Cardiac muscle cell (in vitro differentiated cells and primary cell): ENCODE measurements at regions not wholly inside any gene's neighbourhood (a gene's known extent, or its start where the extent isn't known, plus 50 kb on each side); places are given as distances from the start of the nearest gene placed in this dataset.

Source experiments
- DNase-seq, 2 donors: peaks; one replicate each; pipeline versions ENCODE4 v3.0.0 to v3.0.0-alpha.2; 2010 to 2017; ENCODE audit warnings: low read depth in 1 of 2, low spot score in 1 of 2
- H3K27ac ChIP-seq: fragments of 200-600 bp; sonication (generic); 2 replicates; pipeline ENCODE4 v1.5.1; 2016
- H3K27me3 ChIP-seq: fragments of 200-600 bp; sonication (generic); 2 replicates; pipeline ENCODE4 v1.6.0; 2016; ENCODE audit warnings: control low read depth
- H3K36me3 ChIP-seq: fragments of 200-600 bp; sonication (generic); 2 replicates; pipeline ENCODE4 v1.5.1; 2016; ENCODE audit warnings: control low read depth
- H3K4me1 ChIP-seq: fragments of 200-600 bp; sonication (generic); 2 replicates; pipeline ENCODE4 v1.8.1; 2017; ENCODE audit warnings: low read depth, mild to moderate bottlenecking, mixed run types
- H3K4me3 ChIP-seq: fragments of 200-600 bp; sonication (generic); 2 replicates; pipeline ENCODE4 v1.5.1; 2016; ENCODE audit warnings: mild to moderate bottlenecking
- H3K9me3 ChIP-seq: fragments of 200-600 bp; sonication (generic); 2 replicates; pipeline ENCODE4 v1.5.1; 2017; ENCODE audit warnings: low read depth, mild to moderate bottlenecking, control low read depth
- TF ChIP-seq, protein P1 (sequence below): IDR thresholded peaks from 2 replicates; pipeline ENCODE4 v1.5.1; 2012; ENCODE audit warnings: low read depth, mild to moderate bottlenecking, low read length

DNA sequence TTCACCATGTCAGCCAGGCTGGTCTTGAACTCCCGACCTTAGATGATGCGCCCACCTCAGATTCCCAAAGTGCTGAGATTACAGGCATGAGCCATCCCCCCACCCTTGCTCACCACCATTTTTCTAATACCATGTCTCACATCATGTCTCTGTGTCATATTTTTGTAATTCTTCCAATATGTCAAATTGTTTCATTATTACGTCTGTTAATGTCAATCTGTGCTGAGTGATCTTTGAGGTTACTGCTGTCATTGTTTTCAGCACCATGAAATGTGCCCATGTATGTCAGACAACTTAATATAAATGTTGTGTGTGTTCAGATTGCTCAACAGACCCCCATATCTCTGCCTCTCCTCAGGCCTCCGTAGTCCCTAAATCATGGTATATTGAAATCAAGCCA is 923.6 kb downstream of the NLGN4Y start:
- Histone ChIP-seq H3K9me3 (no peaks in the 10 kb centered on the region), H3K27ac (no peak overlapping the region), H3K4me3 (no peak overlapping the region), H3K36me3 (no peaks in the 10 kb centered on the region), H3K4me1 (no peaks in the 10 kb centered on the region), H3K27me3 (no peaks in the 10 kb centered on the region)
- no peak for DNase-seq
- TF ChIP-seq, protein P1, sequence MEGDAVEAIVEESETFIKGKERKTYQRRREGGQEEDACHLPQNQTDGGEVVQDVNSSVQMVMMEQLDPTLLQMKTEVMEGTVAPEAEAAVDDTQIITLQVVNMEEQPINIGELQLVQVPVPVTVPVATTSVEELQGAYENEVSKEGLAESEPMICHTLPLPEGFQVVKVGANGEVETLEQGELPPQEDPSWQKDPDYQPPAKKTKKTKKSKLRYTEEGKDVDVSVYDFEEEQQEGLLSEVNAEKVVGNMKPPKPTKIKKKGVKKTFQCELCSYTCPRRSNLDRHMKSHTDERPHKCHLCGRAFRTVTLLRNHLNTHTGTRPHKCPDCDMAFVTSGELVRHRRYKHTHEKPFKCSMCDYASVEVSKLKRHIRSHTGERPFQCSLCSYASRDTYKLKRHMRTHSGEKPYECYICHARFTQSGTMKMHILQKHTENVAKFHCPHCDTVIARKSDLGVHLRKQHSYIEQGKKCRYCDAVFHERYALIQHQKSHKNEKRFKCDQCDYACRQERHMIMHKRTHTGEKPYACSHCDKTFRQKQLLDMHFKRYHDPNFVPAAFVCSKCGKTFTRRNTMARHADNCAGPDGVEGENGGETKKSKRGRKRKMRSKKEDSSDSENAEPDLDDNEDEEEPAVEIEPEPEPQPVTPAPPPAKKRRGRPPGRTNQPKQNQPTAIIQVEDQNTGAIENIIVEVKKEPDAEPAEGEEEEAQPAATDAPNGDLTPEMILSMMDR, result no peak

- Histone ChIP-seq H3K36me3 (no peaks in the 10 kb centered on the region), H3K4me3 (no peak overlapping the region), H3K4me1 (no peaks in the 10 kb centered on the region), H3K27ac (no peak overlapping the region), H3K9me3 (no peaks in the 10 kb centered on the region), H3K27me3 (no peaks in the 10 kb centered on the region)
- TF ChIP-seq, protein P1, result no peak
- no peak for DNase-seq
Observed at GRCh38 chrY:15455133-15455937, 931.0 kb downstream of the NLGN4Y start.

GRCh38 chrY:15455980-15456469 is 931.7 kb downstream of the NLGN4Y start:
- no peak overlapping the region for H3K4me3 ChIP-seq
- TF ChIP-seq, protein P1, result no peak
- DNase-seq, result peak in 1 of 2 donors; percentile 50
- H3K27ac ChIP-seq, result no peak overlapping the region
- H3K9me3 ChIP-seq, result no peaks in the 10 kb centered on the region
- no peaks in the 10 kb centered on the region for H3K36me3 ChIP-seq
- H3K27me3 ChIP-seq, result no peaks in the 10 kb centered on the region
- no peaks in the 10 kb centered on the region for H3K4me1 ChIP-seq

DNA sequence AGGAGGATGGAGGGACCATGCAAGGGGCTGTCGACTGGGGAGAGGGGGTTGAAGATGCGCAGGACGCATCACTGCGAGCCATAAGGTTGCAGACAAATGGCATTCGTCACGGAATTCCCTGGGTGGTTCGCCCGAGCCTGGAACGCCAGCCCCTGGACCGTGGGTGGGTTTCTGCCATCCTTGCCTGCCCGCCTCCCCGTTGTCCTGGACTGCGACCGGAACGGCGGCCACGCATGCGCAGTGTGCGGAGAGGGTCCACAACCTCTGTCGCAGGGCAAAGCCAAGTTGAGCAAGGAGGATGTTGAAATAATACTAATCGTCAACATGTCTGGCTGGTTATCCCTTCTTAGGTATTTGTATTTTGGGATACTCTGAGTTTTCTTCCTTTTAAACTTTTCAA is 932.2 kb downstream of the NLGN4Y start:
- peak in 1 of 2 donors; percentile 0 for DNase-seq
- Histone ChIP-seq H3K27me3 (no peaks in the 10 kb centered on the region), H3K9me3 (no peaks in the 10 kb centered on the region), H3K4me1 (no peaks in the 10 kb centered on the region), H3K36me3 (no peaks in the 10 kb centered on the region), H3K4me3 (no peak overlapping the region), H3K27ac (no peak overlapping the region)
- TF ChIP-seq, protein P1, result no peak

DNA sequence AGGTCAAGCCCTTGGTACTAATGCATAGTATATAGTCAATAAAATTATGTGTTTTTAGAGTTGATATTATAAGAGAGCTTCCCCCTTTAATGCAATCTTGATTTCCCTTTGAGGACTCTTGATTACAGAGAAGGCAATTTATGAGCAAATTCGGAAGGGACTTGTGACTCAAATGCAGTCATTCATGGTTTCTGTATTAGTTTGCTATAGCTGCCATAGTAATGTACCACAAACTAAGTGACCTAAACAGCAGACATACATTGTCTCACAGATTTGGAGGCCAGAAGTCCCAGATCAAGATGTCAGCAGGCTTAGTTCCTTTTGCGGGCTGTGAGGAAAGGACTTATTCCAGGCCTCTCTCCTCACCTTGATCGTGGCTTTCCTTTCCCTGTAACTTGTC is 933.4 kb downstream of the NLGN4Y start:
- Histone ChIP-seq H3K9me3 (no peaks in the 10 kb centered on the region), H3K4me1 (no peaks in the 10 kb centered on the region), H3K27me3 (no peaks in the 10 kb centered on the region), H3K4me3 (no peak overlapping the region), H3K36me3 (no peaks in the 10 kb centered on the region), H3K27ac (no peak overlapping the region)
- TF ChIP-seq, protein P1, result no peak
- DNase-seq, result no peak
